CD4-positive, alpha-beta T cell (primary cell): ENCODE measurements at regions not wholly inside any gene's neighbourhood (a gene's known extent, or its start where the extent isn't known, plus 50 kb on each side); places are given as distances from the start of the nearest gene placed in this dataset.

ENCODE experiments used
- ATAC-seq: fragments of 200-7000 bp; cut with Tn5 transposase; one replicate; pipeline ENCODE4 v1.10.0; 2022; ENCODE audit warnings: mild to moderate bottlenecking; ENCODE audit not compliant: poor library complexity
- CTCF ChIA-PET: fragments of 350-600 bp; sonication (Branson Sonifier 250); formaldehyde crosslinking; loops from one replicate; lab custom pipeline; 2021; ENCODE audit warnings: antibody characterized with exemption, inconsistent platforms; lab: Charles Lee
- POLR2A ChIA-PET: fragments of 350-600 bp; sonication (Branson Sonifier 250); formaldehyde crosslinking; loops from one replicate; lab custom pipeline; 2021; ENCODE audit warnings: antibody characterized with exemption, inconsistent platforms; lab: Charles Lee
- DNase-seq, 14 experiments: peaks; one replicate each; pipeline ENCODE4 v3.0.0-alpha.2; 2013 to 2020; ENCODE audit warnings: mixed read lengths in 2 of 14
- H3K27ac ChIP-seq, 2 donors: one replicate each; pipeline versions ENCODE4 v1.5.1 to v1.7.0; 2013; ENCODE audit warnings: low read length in 2 of 2, low read depth in 1 of 2, mild to moderate bottlenecking in 1 of 2
- H3K27me3 ChIP-seq, 2 experiments: 1 replicate in 1 of 2; 2 replicates in 1 of 2; pipeline versions ENCODE4 v1.6.1 to v1.7.0; 2013; ENCODE audit warnings: low read length in 2 of 2, control low read depth in 1 of 2, mild to moderate bottlenecking in 1 of 2, moderate library complexity in 1 of 2; ENCODE audit not compliant: insufficient read depth in 2 of 2, control insufficient read depth in 1 of 2
- H3K36me3 ChIP-seq: one replicate; pipeline ENCODE4 v1.6.1; 2013; ENCODE audit warnings: low read length, control low read depth; ENCODE audit not compliant: insufficient read depth
- H3K4me1 ChIP-seq: one replicate; pipeline ENCODE4 v1.6.1; 2013; ENCODE audit warnings: low read length, control low read depth; ENCODE audit not compliant: insufficient read depth
- H3K4me3 ChIP-seq: one replicate; pipeline ENCODE4 v1.5.1; 2013; ENCODE audit warnings: mild to moderate bottlenecking, low read length, moderate library complexity
- H3K9me3 ChIP-seq, 2 experiments: 1 replicate in 1 of 2; 2 replicates in 1 of 2; pipeline versions ENCODE4 v1.6.1 to v1.7.0; 2013; ENCODE audit warnings: low read length in 2 of 2, mild to moderate bottlenecking in 2 of 2, control low read depth in 1 of 2, moderate library complexity in 1 of 2; ENCODE audit not compliant: control insufficient read depth in 1 of 2, insufficient read depth in 1 of 2
- H3K27ac Mint-ChIP-seq: one replicate; pipeline ENCODE4 v1.8.0; 2020; ENCODE audit warnings: mixed read lengths
- H3K27me3 Mint-ChIP-seq: one replicate; pipeline ENCODE4 v1.8.0; 2021; ENCODE audit warnings: mixed read lengths
- H3K36me3 Mint-ChIP-seq: one replicate; pipeline ENCODE4 v1.8.0; 2021; ENCODE audit warnings: low read depth, mixed read lengths
- H3K4me1 Mint-ChIP-seq: one replicate; pipeline ENCODE4 v1.8.0; 2021; ENCODE audit warnings: low read depth, mixed read lengths
- H3K4me3 Mint-ChIP-seq: one replicate; pipeline ENCODE4 v1.8.0; 2020; ENCODE audit warnings: mild to moderate bottlenecking, mixed read lengths
- H3K9me3 Mint-ChIP-seq: one replicate; pipeline ENCODE4 v1.8.0; 2020; ENCODE audit warnings: mixed read lengths
- CTCF ChIP-seq: fragments of 200-600 bp; IDR thresholded peaks from one replicate; pipeline ENCODE4 v1.8.0; 2022; ENCODE audit warnings: antibody characterized with exemption, mild to moderate bottlenecking
- intact Hi-C, 2 experiments: fragments of 100-400 bp; cut with DNase I in 1 of 2; cut with micrococcal nuclease in 1 of 2; formaldehyde crosslinking; loops; one replicate each; pipeline versions ENCODE4 v1.15.1 to v1.9.0; 2023 to 2025; cut with DNase I, micrococcal nuclease

DNA sequence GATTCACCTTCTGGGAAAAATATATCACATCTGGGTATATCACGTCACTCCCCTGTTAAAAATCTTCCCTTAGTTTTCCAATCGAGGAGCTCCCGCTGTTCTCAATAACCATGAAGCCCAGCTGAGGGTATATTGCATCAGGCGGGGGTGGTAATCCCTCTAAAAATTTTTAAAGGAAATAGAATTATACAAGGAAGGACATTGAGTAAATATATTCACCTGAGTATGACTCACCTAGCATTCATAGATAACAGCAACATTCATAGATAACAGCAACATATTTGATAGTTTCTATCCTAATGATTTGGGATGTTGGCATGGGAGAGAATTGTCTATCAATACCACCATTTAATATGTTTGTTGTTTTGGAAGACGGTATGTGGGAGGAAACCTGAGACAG lies 473.6 kb downstream of the RMST start:
- Histone ChIP-seq H3K27ac (no peak overlapping the region), H3K4me1 (no peaks in the 10 kb centered on the region), H3K36me3 (no peaks in the 10 kb centered on the region), H3K4me3 (no peak overlapping the region), H3K27me3 (no peaks in the 10 kb centered on the region), H3K9me3 (no peaks in the 10 kb centered on the region)
- ChIA-PET CTCF (no interaction called here), POLR2A (no interaction called here)
- Mint-ChIP-seq H3K4me3 (no peak overlapping the region), H3K9me3 (peaks cover 2% of the 10 kb centered on the region), H3K36me3 (no peaks in the 10 kb centered on the region), H3K27me3 (no peaks in the 10 kb centered on the region), H3K4me1 (no peaks in the 10 kb centered on the region), H3K27ac (no peak overlapping the region)
- no peak for TF ChIP-seq CTCF
- DNase-seq (no peak), ATAC-seq (no peak)
- intact Hi-C loops: no loop called here

- no peak for TF ChIP-seq CTCF
- CTCF ChIA-PET: no interaction called here
- no peaks in the 10 kb centered on the region for H3K27me3 ChIP-seq
- no peak overlapping the region for H3K27ac Mint-ChIP-seq
- H3K27ac ChIP-seq: no peak overlapping the region
- intact Hi-C loops: no loop called here
- POLR2A ChIA-PET: no interaction called here
- H3K36me3 Mint-ChIP-seq: no peaks in the 10 kb centered on the region
- H3K36me3 ChIP-seq: no peaks in the 10 kb centered on the region
- ATAC-seq (no peak), DNase-seq (no peak)
- H3K4me3 Mint-ChIP-seq: no peak overlapping the region
- no peaks in the 10 kb centered on the region for H3K4me1 Mint-ChIP-seq
- H3K9me3 ChIP-seq: no peaks in the 10 kb centered on the region
- H3K27me3 Mint-ChIP-seq: no peaks in the 10 kb centered on the region
- no peak overlapping the region for H3K4me3 ChIP-seq
- peaks cover 2% of the 10 kb centered on the region for H3K9me3 Mint-ChIP-seq
- H3K4me1 ChIP-seq: no peaks in the 10 kb centered on the region
These were observed 475.4 kb downstream of the RMST start for GRCh38 chr12:97938031-97938430.

- Mint-ChIP-seq H3K27me3 (no peaks in the 10 kb centered on the region), H3K27ac (no peak overlapping the region), H3K36me3 (no peaks in the 10 kb centered on the region), H3K9me3 (peaks cover 2% of the 10 kb centered on the region), H3K4me1 (no peaks in the 10 kb centered on the region), H3K4me3 (no peak overlapping the region)
- no peak for DNase-seq
- no peak overlapping the region for H3K27ac ChIP-seq
- no peaks in the 10 kb centered on the region for H3K9me3 ChIP-seq
- ATAC-seq: no peak
- H3K4me3 ChIP-seq: no peak overlapping the region
- CTCF ChIA-PET: no interaction called here
- intact Hi-C loops: no loop called here
- no peak for TF ChIP-seq CTCF
- no peaks in the 10 kb centered on the region for H3K4me1 ChIP-seq
- POLR2A ChIA-PET: no interaction called here
- H3K36me3 ChIP-seq: no peaks in the 10 kb centered on the region
- no peaks in the 10 kb centered on the region for H3K27me3 ChIP-seq
These were observed 476.6 kb downstream of the RMST start for GRCh38 chr12:97939156-97939555.
